Right renal pelvis (tissue), 4 donors: ENCODE measurements at regions not wholly inside any gene's neighbourhood (a gene's known extent, or its start where the extent isn't known, plus 50 kb on each side); places are given as distances from the start of the nearest gene placed in this dataset.
"Not testable (repeated sequence)": the region's sequence is repeated elsewhere in the genome, so short reads cannot be mapped to it uniquely, and the experiment has no call there.

Experiments used
- DNase-seq, 4 donors: peaks; one replicate each; pipeline ENCODE4 v3.0.0-alpha.2; 2013; ENCODE audit warnings: low read depth in 4 of 4, low spot score in 3 of 4, missing footprints in 1 of 4

DNA sequence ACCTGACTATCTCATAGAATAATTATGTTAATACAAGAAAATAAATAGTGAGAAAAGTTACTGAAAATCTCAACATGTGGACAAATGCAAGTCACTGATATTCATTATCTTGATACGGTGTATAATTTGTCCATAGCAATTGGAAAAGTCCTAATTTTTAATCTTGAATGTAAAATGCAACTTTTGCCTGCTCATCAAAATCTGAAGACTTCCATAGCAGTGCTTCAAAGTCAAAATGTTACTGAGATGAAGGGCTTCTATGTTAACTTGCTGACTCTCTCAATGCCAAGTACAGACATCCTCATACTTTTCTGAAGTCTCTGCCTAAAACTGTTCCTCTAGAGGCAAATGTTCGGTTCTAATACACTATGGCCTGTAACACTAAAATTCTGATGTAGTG lies 1300.1 kb upstream of the EPHA6 start:
- DNase-seq: no peak

DNA sequence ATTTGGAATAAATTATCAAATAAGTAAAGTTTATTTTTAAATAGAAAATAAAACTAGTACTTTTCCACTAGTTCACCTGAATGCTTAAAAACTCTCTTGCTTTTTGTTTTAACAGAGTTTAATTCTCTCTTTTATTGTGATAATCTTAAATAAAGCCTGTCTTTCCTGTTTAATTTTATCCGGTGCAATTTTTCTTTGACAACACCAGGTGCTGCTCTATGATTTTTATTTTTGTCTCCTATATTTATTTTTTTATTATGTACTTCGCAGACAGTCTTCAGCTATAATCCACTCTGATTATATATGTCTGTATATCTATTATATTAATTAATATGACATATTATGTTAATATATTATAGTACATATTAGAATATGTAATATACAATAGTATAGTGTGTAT lies 1293.0 kb upstream of the EPHA6 start:
- DNase-seq: no peak

DNA sequence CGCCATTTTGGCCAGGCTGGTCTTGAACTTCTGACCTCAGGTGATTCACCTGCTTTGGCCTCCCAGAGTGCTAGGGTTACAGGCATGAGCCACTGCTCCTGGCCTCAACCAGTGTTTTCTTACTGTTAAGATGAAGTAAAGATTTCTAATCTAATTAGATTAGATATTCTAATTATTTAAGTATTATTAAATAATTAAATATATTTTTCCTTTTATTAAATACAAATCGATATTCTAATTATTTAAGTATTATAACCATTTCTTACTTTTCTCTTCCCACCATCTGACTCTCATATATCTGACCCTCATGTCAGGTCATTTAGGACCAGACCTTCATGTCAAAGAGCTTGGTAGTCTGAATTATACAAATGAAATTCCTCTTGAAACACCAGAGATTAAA lies 1291.9 kb upstream of the EPHA6 start:
- no peak for DNase-seq

DNA sequence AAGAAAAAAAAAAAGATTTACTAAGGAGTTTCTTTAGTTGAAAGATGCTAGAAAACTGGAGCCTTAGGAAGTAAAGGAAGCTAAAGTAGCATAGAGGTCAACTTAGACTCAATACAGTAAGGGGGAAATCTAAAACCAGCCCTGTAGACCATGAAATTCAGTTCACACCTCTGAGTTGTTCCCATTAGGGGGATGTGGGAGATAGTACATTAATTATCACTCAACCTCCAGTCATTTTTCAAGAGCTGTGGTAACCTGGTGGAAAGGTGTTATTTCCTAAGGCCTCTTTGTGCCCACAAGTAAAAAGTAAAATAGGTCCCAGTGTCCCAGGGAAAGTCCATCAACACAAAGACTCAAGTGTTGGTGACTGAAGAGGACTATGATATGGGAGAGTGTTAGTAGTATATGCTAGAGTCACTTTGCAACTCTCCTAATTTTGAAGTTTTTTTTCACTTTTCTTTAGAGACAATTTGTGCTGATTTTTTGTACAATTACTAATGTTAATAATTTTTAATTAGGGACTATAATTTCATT lies 1274.4 kb upstream of the EPHA6 start:
- no peak for DNase-seq

DNA sequence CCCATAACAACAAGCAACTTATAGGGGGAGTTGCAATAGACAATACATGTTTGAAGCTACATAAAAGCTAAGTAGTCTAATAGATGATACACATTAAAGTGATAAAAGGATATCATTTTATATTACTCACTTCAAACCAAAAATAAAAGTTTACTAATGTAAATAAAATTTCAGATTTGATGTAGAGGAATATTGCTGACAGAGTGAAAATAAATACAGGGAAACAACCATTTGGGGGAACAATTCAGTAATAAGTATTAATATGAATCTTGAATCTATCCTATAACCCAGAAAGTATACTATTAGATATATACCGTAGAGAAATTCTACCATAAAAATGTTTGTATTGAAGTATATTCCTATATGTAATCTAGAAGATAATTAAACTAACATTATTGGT lies 1248.9 kb upstream of the EPHA6 start:
- no peak for DNase-seq

DNA sequence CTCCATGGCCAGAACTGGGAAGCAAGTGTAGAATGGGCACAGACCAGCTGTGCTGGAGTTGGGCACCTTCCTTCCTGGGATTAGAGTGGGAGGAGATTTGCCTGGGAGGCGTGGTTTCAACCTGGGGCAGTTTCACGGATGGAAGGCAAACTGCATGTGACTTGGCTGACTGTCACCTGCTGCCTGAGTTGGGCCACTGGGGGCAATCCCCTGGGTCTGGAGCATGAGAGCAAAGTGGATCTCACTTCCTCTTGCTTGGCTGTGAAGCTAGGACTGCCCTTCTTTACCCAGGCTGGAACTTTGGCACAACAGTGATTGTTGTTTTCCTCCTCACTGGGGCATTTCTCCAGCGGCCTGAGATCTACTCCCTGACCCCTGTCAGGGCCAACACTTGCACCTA lies 1247.0 kb upstream of the EPHA6 start:
- DNase-seq: no peak

DNA sequence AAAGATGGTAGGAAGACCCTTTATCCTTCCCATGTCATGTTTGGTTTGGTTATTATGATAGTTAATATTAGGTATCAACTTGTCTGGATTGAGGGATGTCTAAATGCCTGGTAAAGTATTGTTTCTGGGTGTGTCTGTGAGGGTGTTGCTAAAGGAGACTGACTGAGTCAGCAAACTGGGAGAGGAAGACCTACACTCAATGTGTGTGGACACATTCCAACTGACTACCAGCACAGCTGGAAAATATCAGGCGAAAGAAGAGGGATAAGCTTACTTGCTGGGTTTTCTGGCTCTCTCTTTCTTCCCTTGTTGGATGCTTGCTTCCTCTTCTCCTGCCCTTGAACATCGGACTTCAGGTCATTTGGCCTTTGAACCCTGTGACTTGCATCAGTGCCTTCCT lies 1227.6 kb upstream of the EPHA6 start:
- no peak for DNase-seq

DNA sequence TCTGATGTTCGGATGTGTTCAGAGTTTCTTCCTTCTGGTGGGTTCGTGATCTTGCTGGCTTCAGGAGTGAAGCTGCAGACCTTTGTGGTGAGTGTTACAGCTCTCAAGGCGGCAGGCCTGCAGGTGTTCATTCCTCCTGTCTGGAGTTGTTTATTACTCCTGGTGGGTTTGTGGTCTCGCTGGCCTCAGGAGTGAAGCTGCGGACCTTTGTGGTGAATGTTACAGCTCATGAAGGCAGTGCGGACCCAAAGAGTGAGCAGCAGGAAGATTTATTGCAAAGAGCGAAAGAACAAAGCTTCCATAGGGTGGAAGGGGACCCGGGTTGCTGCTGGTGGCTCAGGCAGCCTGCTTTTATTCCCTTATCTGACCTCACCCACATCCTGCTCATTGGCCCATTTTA lies 1226.8 kb upstream of the EPHA6 start:
- DNase-seq: not testable (repeated sequence)

DNA sequence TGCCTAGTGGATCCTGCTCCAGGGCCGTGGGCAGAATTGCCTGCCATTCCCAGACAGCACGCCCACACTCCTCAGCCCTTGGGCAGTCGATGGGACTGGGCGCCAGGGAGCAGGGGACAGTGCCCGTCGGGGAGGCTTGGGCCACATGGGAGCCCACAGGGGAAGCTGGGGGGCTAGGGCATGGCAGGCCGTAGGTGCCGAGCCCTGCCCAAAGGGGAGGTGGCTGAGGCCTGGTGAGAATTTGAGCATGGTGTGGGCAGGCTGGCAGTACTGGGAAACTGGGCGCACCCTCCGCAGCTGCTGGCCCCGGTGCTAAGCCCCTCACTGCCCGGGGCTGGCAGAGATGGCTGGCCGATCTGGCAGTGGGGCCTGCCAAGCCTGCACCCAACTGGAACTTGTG lies 1225.9 kb upstream of the EPHA6 start:
- DNase-seq: no peak

DNA sequence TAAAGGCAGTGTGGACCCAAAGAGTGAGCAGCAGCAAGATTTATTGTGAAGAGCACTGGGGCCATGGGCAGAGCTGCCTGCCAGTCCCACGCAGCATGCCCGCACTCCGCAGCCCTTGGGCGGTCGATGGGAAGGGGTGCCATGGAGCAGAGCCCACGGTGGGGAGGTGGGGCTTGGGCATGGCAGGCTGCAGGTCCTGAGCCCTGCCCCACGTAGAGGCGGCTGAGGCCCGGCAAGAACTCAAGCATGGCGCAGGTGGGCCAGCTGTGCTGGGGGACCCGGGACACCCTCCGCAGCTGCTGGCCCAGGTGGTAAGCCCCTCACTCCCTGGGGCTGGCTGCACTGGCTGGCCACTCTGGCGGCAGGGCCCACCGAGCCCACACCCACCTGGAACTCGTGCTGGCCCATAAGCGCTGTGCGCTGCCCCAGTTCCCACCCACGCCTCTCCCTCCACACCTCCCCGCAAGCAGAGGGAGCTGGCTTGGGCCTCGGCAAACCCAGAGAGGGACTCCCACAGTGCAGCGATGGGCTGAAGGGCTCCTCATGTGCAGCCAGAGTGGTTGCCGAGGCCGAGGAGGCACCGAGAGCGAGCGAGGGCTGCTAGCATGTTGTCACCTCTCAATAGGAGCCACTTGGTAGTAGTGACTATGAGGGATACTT lies 1218.8 kb upstream of the EPHA6 start:
- DNase-seq: no peak

DNA sequence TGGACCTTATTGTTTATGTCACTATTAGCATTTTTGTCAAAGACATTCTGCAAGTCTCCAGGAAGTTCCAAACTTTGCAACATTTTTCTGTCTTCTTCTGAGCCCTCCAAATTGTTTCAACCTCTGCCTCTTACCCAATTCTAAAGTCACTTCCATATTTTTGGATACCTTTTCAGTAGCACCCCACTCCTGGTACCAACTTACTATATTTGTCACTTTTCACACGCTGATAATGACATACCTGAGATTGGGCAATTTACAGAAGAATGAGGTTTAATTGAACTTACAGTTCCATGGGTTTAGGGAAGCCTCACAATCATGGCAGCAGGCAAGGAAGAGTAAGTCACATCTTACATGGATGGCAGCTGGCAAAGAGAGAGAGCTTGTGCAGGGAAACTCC lies 1206.5 kb upstream of the EPHA6 start:
- DNase-seq: no peak

DNA sequence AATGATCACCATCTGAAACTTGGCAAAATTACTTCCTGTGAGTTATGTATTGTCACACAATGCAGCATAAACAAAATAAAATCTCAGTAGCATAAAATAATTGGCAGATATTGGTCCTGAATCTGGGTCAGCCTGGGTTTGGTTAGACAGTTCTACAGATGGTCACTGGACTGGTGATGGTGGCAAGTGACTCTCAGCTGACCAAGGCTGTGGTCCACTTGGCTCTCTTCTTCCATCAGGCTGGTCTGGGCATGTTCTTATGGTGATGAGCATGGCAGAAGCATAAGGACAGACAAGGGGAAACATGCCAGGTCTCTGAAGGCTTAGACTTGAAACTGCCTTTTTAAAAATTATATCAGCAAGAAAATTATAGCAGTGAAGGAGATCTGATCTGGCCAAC lies 1205.0 kb upstream of the EPHA6 start:
- DNase-seq: no peak

DNA sequence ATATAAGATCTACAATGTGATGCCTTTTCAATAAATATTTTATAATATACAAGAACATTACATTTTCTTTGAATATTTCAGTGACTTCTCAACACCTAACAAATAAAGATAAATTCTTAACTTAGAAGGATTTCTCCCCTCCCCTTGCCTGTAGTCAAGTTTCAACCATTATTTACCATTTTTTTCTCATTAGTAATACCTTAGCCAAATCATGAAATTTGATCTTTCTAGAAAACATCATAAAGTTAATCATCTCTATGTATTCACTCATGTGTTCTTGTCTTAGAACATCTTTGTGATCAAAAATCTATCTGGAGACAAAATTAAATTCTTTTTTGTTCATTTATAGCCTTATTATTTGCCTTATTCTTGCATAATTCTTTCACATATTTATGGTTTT lies 1201.8 kb upstream of the EPHA6 start:
- DNase-seq: no peak

DNA sequence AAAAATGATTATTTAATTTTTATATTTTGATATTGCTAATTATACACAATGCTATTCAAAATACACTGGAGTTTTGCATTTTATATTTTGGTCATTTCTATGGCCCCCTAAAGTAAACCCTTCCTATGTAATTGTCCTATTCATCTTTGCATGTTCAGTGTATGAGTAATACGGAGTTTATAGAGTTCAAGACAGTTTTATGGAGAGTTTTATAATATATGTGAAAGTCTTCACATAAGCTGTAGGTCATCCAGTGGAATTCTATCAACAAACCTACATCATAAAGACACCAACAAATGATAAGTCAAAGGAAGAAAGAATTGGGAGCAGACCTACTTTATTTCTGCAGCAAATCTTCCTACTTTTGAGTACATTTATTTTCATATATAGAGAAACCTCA lies 1200.4 kb upstream of the EPHA6 start:
- DNase-seq: no peak

DNA sequence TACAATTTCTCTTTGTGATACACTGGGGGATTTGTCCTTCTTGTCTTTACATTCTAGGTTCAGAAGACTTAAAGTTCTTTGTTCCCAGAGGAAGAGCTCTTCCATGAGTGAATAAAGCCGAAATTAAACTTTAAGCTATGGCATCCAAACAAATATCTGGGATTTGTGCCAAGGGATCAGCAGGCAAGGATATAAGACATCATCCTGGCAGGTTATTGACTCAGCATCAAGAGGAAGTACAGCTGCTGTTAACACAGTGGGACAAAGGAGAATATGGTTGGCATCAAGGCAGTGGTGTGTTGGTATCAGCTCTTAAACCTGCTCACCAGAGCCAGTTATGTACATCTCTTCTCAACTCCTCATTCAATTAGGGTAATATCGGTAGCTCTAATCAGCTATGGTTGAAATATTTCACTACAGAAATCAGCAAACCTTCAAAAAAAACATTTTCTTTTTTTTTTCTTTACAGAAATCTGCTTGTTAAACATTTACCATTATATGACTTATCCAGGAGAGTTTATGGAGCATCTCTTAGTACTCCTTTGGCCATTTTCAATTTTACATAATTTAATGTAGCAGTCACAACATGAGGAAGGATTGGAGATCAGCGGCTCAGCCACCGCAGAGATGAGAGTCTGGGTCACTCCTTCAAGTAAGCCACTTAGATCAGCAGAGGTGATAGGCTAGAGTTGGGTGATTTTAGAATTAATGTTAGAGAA lies 1198.6 kb upstream of the EPHA6 start:
- DNase-seq: no peak

DNA sequence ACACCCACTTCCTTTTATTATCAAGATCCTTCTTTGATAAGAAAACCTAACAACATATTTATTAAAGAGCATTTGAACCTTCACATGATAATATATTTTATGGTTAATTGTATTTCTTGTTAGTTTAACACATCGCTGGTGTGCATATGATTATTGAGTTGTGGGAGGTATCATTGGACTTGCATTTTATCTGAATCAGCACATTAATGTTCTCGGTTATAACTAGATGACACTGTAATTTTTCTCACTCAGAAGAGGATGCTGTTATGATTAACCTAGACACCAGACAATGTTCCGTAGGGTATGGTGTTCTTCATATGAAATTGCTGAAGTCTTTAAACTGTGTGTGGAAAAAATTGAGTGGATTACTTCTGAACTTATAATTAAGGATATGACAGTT lies 1188.3 kb upstream of the EPHA6 start:
- DNase-seq: no peak

DNA sequence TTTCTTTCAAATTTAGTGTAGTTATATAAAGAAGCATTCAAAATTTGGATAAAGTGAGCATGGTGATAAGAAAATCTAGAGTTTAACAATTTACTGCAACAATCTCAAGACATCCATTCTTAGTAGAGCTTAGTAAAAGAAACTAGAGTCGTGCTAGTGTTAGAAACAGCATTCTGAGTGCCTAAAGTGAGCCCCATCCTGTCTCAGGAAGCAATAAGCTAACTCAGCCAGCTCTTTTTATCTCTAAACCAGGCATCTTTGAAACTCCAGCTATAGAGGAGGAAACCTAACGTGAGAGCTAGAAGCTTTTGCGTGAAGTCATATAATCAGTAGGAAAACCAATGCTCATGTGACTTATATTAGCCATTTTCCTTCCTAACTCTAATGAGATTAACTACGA lies 1187.1 kb upstream of the EPHA6 start:
- no peak for DNase-seq

DNA sequence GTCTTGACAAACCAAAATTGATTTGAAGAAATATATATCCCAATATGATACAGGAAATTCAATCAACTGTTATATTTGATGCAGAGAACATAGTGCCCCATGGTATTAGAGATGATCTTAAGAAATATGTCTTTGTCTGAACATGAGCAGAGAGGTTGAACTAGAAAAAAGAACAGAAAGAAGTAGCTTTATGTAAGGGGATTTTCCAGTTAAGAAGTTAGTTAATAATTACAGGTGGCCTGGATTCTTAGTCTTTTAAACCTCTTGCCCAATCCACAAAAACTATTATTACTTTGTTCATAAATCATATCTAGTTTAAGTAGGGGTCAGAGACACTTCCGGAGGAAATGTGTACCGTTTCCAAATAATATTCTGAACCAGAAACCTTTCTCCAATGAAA lies 1186.7 kb upstream of the EPHA6 start:
- no peak for DNase-seq

DNA sequence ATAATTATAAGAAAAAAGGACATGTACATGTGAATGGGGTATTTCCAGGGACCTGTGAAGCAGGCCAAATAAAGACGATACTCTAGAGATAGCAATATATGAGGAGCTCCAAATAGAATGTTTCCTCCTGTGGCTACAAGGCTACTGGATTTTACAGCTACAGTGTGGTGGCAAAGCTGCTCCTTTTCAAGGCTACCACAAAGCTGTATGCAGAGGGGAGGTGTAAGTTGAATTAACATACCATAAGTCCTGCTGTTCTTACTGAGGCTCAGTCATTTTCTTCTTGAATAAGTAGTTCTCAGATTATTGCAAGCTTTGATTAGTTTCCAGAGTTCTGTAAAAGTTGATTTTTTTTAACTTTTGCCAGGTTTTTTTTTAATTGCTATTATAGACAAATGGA lies 1184.6 kb upstream of the EPHA6 start:
- no peak for DNase-seq

DNA sequence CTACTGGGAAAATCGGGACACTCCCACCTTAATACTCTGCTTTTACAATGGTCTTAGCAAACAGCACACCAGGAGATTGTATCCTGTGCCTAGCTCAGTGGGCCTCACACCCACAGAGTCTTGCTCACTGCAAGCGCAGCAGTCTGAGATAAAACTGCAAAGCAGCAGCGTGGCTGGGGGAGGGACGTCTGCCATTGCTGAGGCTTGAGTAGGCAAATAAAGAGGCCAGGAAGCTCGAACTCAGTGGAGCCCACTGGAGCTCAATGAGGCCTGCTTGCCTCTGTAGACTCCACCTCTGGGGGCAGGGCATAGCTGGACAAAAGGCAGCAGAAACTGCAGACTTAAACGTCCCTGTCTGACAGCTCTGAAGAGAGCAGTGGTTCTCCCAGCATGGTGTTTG lies 1169.1 kb upstream of the EPHA6 start:
- DNase-seq: no peak

DNA sequence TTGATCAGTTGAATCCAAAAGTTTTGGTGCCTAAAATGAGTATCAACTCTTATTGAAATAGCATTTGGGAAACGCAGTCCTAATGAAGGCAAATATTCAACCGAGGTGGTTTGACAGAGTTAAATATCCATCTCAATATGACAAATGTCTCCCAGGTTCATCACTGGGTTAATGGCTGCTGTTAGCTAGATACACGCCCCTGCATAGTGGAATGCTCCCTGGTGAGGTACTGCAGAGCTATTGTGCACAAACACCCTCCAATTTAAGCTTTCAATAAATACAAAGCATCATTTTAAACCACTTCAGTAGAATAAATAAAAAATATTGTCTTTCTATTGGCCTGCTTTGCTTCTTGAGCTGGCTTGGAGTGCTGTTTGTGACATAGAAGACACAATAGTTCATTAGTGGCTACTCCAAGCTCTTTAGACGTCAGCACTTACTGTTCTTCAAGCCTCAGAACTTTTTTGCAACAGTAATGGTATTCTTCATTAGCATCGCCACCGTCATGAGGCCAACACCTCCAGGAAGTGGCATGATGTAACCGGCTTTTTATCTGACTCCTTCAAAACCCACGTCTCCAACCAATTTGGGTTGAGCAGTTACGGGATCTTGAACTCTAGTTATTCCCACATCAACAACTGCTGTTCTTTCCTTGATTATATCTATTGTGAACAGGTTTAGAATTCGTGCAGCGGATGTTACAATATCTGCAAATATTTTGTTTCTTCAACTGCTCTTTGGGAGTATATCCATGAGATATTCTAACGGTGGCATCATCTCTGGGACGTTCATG lies 1159.6 kb upstream of the EPHA6 start:
- no peak for DNase-seq
